A549 (cell line): ENCODE measurements at regions not wholly inside any gene's neighbourhood (a gene's known extent, or its start where the extent isn't known, plus 50 kb on each side); places are given as distances from the start of the nearest gene placed in this dataset.

ENCODE experiments used
- ATAC-seq, 2 experiments: fragments of 200-7000 bp in 1 of 2; fragments of >200 bp in 1 of 2; cut with Nextera tagmentation in 1 of 2; cut with Tn5 transposase in 1 of 2; 3 replicates each; pipeline versions ENCODE4 v1.8.0 to v1.9.1; 2018 to 2020; ENCODE audit warnings: mild to moderate bottlenecking in 1 of 2, moderate library complexity in 1 of 2
- CTCF ChIA-PET: fragments of 300-600 bp; sonication (Branson Sonifier 250); formaldehyde crosslinking; extraction: SDS; loops from one replicate; lab custom pipeline; 2021; ENCODE audit warnings: antibody characterized with exemption, inconsistent platforms; lab: Yijun Ruan, JAX
- POLR2A ChIA-PET: fragments of 350-600 bp; formaldehyde crosslinking; extraction: SDS; loops from one replicate; lab custom pipeline; 2021; ENCODE audit warnings: antibody characterized with exemption, inconsistent platforms; lab: Yijun Ruan, JAX
- DNase-seq, 2 experiments: peaks; one replicate each; pipeline versions ENCODE4 v3.0.0 to v3.0.0-alpha.2; 2011 to 2016; ENCODE audit warnings: low read depth in 1 of 2, low spot score in 1 of 2
- FAIRE-seq: peaks from 2 replicates; lab custom pipeline; 2011; peaks lifted over from hg19 to GRCh38; lab: Jason Lieb, UNC
- H3K27ac ChIP-seq, 2 experiments: fragments of >200 bp; sonication (Bioruptor Twin); formaldehyde crosslinking; 3 replicates each; pipeline ENCODE4 v1.5.1; 2016 to 2017
- H3K4me1 ChIP-seq: fragments of >200 bp; sonication (Bioruptor Twin); formaldehyde crosslinking; 3 replicates; pipeline ENCODE4 v1.6.1; 2016
- H3K4me2 ChIP-seq: fragments of >200 bp; sonication (Bioruptor Twin); formaldehyde crosslinking; 3 replicates; pipeline ENCODE4 v1.6.1; 2016
- H3K4me3 ChIP-seq: fragments of >200 bp; sonication (Bioruptor Twin); formaldehyde crosslinking; 3 replicates; pipeline ENCODE4 v1.5.1; 2016
- H3K9me3 ChIP-seq: fragments of >200 bp; sonication (Bioruptor Twin); formaldehyde crosslinking; 3 replicates; pipeline ENCODE4 v1.6.1; 2016
- ATOH8 ChIP-seq: fragments of 250-450 bp; sonication (Bioruptor Pico); IDR thresholded peaks from 2 replicates; pipeline ENCODE4 v1.5.0; 2020; ENCODE audit warnings: low read depth, mild to moderate bottlenecking, moderate library complexity
- CBX2 ChIP-seq: fragments of 200-600 bp; sonication (generic); IDR thresholded peaks from 2 replicates; pipeline ENCODE4 v1.6.1; 2016; ENCODE audit warnings: low read depth, mild to moderate bottlenecking, borderline replicate concordance
- CBX8 ChIP-seq: fragments of 200-600 bp; sonication (generic); IDR thresholded peaks from 2 replicates; pipeline ENCODE4 v1.6.1; 2016
- CHD4 ChIP-seq: fragments of 200-600 bp; sonication (generic); IDR thresholded peaks from 2 replicates; pipeline ENCODE4 v1.6.1; 2016; ENCODE audit warnings: antibody characterized with exemption, mild to moderate bottlenecking, borderline replicate concordance
- ESRRA ChIP-seq: fragments of 150-350 bp; IDR thresholded peaks from 2 replicates; pipeline ENCODE4 v1.6.1; 2014; ENCODE audit warnings: mild to moderate bottlenecking, low read length, borderline replicate concordance
- GATA3 ChIP-seq: IDR thresholded peaks from 2 replicates; pipeline ENCODE4 v1.6.1; 2012; ENCODE audit warnings: borderline replicate concordance
- HOXB13 ChIP-seq: fragments of 250-450 bp; sonication (Bioruptor Pico); IDR thresholded peaks from 2 replicates; pipeline ENCODE4 v1.5.0; 2020; ENCODE audit warnings: low read depth, mild to moderate bottlenecking, moderate library complexity
- HOXB5 ChIP-seq: fragments of 250-450 bp; sonication (Bioruptor Pico); IDR thresholded peaks from 2 replicates; pipeline ENCODE4 v1.5.0; 2020; ENCODE audit warnings: mild to moderate bottlenecking, moderate library complexity
- JUN ChIP-seq, 2 experiments: fragments of >200 bp; sonication (Bioruptor Twin); formaldehyde crosslinking; IDR thresholded peaks; 2 replicates in 1 of 2; 3 replicates in 1 of 2; pipeline ENCODE4 v1.6.1; 2016 to 2017
- KDM5A ChIP-seq: fragments of 200-600 bp; sonication (generic); IDR thresholded peaks from 2 replicates; pipeline ENCODE4 v1.6.1; 2016; ENCODE audit warnings: antibody characterized with exemption, mild to moderate bottlenecking
- MAZ ChIP-seq: fragments of 150-350 bp; IDR thresholded peaks from 2 replicates; pipeline ENCODE4 v1.6.1; 2014; ENCODE audit warnings: antibody characterized with exemption, low read depth, low read length, borderline replicate concordance
- PBX3 ChIP-seq: IDR thresholded peaks from 2 replicates; pipeline ENCODE4 v1.6.1; 2012
- RAD21 ChIP-seq, 2 experiments: fragments of >200 bp in 1 of 2; sonication (Bioruptor Twin) in 1 of 2; formaldehyde crosslinking in 1 of 2; IDR thresholded peaks in 1 of 2; conservative IDR thresholded peaks in 1 of 2; 2 replicates in 1 of 2; 3 replicates in 1 of 2; pipeline ENCODE4 v1.6.1; 2012 to 2018; ENCODE audit warnings: inconsistent platforms in 1 of 2
- RFX5 ChIP-seq: fragments of 450-650 bp; IDR thresholded peaks from 2 replicates; pipeline ENCODE4 v1.7.1; 2014; ENCODE audit warnings: antibody characterized with exemption, mild to moderate bottlenecking, moderate library complexity
- SMC3 ChIP-seq: fragments of >200 bp; sonication (Bioruptor Twin); formaldehyde crosslinking; IDR thresholded peaks from 3 replicates; pipeline ENCODE4 v1.6.1; 2018; ENCODE audit warnings: inconsistent platforms
- ZFP36 ChIP-seq: fragments of 450-650 bp; IDR thresholded peaks from 2 replicates; pipeline ENCODE4 v1.6.1; 2014; ENCODE audit warnings: borderline replicate concordance; ENCODE audit not compliant: partially characterized antibody
- ZSCAN20 ChIP-seq: fragments of 250-450 bp; sonication (Bioruptor Pico); IDR thresholded peaks from 2 replicates; pipeline ENCODE4 v1.8.0; 2022; ENCODE audit warnings: mild to moderate bottlenecking, moderate library complexity
- WGBS: methylation state at CpG from one replicate; pipeline ENCODE4 v1.1.6; 2017; ENCODE audit errors: missing lambda C conversion rate; 5-methylcytosine and 5-hydroxymethylcytosine counted together
- TF ChIP-seq, protein P1 (sequence below): fragments of 200-600 bp; sonication (generic); IDR thresholded peaks from 2 replicates; pipeline ENCODE4 v1.6.1; 2016; ENCODE audit warnings: antibody characterized with exemption, mild to moderate bottlenecking, moderate library complexity

DNA sequence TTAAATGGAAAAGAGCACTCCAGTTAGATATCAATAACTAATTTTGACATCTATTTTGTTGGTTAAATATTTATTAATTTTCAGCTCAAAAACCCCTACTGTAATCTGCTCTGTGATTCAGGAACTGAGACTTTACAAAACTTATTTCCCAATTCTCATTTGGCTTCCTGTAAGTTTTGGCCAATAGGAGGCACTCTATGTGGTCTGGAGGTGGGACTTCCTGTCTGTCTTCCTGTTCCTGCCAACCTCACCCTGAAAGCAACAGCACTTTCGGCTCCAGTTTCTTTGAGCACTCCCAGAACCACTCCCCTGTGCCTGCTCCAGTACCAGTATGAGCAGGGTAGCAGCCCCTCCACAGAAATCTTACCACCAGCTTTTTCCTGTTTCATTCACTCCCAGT lies 1027.0 kb downstream of the VRK1 start:
- FAIRE-seq (no peak), DNase-seq (no peak), ATAC-seq (no peak)
- Histone ChIP-seq H3K27ac (no peak overlapping the region), H3K9me3 (no peaks in the 10 kb centered on the region), H3K4me2 (no peak overlapping the region), H3K4me1 (no peaks in the 10 kb centered on the region), H3K4me3 (no peak overlapping the region)
- WGBS, result 0% methylated on average over 1 of the region's 1 CpG
- POLR2A ChIA-PET, result no interaction called here
- CTCF ChIA-PET, result no interaction called here
- no peak for TF ChIP-seq CBX8
- TF ChIP-seq ZFP36, result no peak
- no peak for TF ChIP-seq ATOH8
- TF ChIP-seq, protein P1, sequence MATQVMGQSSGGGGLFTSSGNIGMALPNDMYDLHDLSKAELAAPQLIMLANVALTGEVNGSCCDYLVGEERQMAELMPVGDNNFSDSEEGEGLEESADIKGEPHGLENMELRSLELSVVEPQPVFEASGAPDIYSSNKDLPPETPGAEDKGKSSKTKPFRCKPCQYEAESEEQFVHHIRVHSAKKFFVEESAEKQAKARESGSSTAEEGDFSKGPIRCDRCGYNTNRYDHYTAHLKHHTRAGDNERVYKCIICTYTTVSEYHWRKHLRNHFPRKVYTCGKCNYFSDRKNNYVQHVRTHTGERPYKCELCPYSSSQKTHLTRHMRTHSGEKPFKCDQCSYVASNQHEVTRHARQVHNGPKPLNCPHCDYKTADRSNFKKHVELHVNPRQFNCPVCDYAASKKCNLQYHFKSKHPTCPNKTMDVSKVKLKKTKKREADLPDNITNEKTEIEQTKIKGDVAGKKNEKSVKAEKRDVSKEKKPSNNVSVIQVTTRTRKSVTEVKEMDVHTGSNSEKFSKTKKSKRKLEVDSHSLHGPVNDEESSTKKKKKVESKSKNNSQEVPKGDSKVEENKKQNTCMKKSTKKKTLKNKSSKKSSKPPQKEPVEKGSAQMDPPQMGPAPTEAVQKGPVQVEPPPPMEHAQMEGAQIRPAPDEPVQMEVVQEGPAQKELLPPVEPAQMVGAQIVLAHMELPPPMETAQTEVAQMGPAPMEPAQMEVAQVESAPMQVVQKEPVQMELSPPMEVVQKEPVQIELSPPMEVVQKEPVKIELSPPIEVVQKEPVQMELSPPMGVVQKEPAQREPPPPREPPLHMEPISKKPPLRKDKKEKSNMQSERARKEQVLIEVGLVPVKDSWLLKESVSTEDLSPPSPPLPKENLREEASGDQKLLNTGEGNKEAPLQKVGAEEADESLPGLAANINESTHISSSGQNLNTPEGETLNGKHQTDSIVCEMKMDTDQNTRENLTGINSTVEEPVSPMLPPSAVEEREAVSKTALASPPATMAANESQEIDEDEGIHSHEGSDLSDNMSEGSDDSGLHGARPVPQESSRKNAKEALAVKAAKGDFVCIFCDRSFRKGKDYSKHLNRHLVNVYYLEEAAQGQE, result no peak
- TF ChIP-seq KDM5A, result no peak
- TF ChIP-seq RAD21 (conservative IDR thresholded peaks at IDR 0.05 in 1 of 2, IDR thresholded peaks at IDR 0.05 in 1 of 2), result no peak

DNA sequence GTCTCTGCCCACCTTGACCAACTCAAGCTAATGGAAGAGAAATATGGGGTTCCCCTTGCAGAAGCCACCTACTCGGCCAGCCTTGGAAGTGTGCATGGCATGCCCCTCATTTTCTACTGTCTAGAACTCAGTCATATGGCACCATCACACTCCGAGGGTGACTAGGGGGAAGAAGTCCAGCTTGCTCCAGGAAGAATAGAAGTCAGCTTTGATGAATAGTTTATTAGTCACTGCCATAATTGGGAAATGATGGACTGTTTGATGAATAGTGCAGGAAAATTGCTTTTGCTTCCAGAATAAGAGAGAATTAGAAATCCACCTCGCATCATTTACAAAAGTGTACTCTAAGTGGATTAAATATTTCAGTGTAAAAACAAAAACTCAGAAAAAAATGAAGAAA lies 1030.6 kb downstream of the VRK1 start:
- DNase-seq, result no peak
- H3K9me3 ChIP-seq, result no peaks in the 10 kb centered on the region
- 0% methylated on average over 3 of the region's 3 CpGs for WGBS
- TF ChIP-seq CHD4, result no peak
- no peak for TF ChIP-seq HOXB5
- TF ChIP-seq GATA3, result no peak
- no peak for TF ChIP-seq RFX5
- no peak for TF ChIP-seq SMC3
- no peak overlapping the region for H3K4me2 ChIP-seq
- H3K4me1 ChIP-seq, result no peaks in the 10 kb centered on the region
- FAIRE-seq, result no peak
- ATAC-seq, result no peak
- CTCF ChIA-PET, result no interaction called here
- no peak overlapping the region for H3K27ac ChIP-seq
- H3K4me3 ChIP-seq, result no peak overlapping the region
- POLR2A ChIA-PET, result no interaction called here

- CTCF ChIA-PET, result no interaction called here
Observed at GRCh38 chr14:97832776-97833175, 1035.6 kb downstream of the VRK1 start.

More at GRCh38 chr14:97832776-97833175, 1035.6 kb downstream of the VRK1 start:
- no peaks in the 10 kb centered on the region for H3K9me3 ChIP-seq
- ATAC-seq (no peak), FAIRE-seq (no peak), DNase-seq (no peak)
- H3K4me2 ChIP-seq, result no peak overlapping the region
- no peak overlapping the region for H3K4me3 ChIP-seq
- TF ChIP-seq PBX3, result no peak
- no peak for TF ChIP-seq ESRRA
- no peak for TF ChIP-seq KDM5A
- TF ChIP-seq CBX2, result no peak
- TF ChIP-seq ZSCAN20 (CRISPR knock-in tag), result no peak
- no peak for TF ChIP-seq HOXB13 (CRISPR knock-in tag)
- no peak for TF ChIP-seq GATA3
- TF ChIP-seq JUN (IDR thresholded peaks at IDR 0.05), result no peak
- no peak for TF ChIP-seq MAZ
- H3K27ac ChIP-seq, result no peak overlapping the region
- POLR2A ChIA-PET, result no interaction called here
- no peaks in the 10 kb centered on the region for H3K4me1 ChIP-seq
- WGBS, result 8% methylated on average over 7 of the region's 11 CpGs
